ENCODE measurements at regions not wholly inside any gene's neighbourhood (a gene's known extent, or its start where the extent isn't known, plus 50 kb on each side); places are given as distances from the start of the nearest gene placed in this dataset.
"Not testable (repeated sequence)": the region's sequence is repeated elsewhere in the genome, so short reads cannot be mapped to it uniquely, and the experiment has no call there.

DNA sequence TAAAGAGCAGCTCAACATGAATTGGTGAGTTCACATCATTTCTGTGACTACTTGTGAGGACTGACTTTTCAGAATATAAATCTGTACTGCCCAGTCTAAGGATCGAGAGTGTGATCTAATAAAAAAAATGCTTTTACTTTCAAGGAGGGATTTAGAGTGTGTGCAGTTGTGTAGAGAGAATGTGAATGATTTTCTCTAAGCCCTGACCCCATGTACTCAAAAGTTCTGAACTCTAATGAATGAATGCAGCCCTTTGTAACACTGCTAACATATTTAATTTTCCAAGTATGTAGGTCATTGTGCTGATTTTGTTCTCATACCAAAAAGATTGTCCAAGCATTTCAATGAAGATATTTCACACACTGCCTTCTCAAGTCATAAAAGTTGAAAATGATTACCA is 92.5 kb upstream of the STOX2 start:
- TF ChIP-seq, protein P1, sequence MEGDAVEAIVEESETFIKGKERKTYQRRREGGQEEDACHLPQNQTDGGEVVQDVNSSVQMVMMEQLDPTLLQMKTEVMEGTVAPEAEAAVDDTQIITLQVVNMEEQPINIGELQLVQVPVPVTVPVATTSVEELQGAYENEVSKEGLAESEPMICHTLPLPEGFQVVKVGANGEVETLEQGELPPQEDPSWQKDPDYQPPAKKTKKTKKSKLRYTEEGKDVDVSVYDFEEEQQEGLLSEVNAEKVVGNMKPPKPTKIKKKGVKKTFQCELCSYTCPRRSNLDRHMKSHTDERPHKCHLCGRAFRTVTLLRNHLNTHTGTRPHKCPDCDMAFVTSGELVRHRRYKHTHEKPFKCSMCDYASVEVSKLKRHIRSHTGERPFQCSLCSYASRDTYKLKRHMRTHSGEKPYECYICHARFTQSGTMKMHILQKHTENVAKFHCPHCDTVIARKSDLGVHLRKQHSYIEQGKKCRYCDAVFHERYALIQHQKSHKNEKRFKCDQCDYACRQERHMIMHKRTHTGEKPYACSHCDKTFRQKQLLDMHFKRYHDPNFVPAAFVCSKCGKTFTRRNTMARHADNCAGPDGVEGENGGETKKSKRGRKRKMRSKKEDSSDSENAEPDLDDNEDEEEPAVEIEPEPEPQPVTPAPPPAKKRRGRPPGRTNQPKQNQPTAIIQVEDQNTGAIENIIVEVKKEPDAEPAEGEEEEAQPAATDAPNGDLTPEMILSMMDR (IDR thresholded peaks at IDR 0.05; ENCODE audit: low read depth, low read length, missing control alignments) = no peak
- no peak for DNase-seq (ENCODE audit: low read depth)
- no peak overlapping the region for H3K4me3 ChIP-seq (ENCODE audit: low read depth, low read length)

DNA sequence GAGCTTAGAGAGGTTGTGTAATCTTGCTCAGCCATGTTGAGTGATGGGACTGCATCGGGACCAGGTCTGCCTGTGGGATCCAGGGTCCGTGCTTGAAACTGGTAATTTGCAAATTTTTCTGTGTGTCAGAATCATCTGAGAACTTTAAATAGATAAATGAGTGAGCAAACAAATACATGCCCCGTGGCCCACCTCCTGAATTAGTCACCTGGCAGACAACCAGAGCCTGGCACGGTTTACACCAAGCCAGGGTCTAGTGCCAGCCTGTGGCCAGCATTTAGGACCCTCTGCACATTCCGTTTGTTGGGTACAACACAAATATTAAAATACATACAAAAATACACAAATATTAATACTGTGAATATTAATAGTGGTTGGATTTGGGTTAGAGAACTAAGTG is 90.6 kb upstream of the STOX2 start:
- no peak overlapping the region for H3K4me3 ChIP-seq (ENCODE audit: low read depth, low read length)
- DNase-seq (ENCODE audit: low read depth) = no peak
- TF ChIP-seq, protein P1 (IDR thresholded peaks at IDR 0.05; ENCODE audit: low read depth, low read length, missing control alignments) = no peak

DNA sequence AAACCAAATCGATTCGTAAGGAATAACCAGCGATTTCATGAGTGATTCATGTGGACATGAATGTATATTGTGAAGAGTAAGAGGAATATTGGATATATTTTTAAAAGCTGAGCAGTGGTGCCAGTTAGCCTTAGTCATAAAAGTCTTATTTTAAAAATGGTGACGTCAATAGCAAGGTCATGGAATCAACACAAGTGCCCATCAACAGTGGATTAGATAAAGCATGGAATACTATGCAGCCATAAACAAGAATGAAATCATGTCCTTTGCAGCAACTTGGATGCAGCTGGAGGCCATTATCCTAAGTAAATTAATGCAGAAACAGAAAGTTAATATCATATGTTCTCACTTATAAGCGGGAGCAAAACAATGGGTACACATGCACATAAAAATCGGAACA is 89.0 kb upstream of the STOX2 start:
- TF ChIP-seq, protein P1 (IDR thresholded peaks at IDR 0.05; ENCODE audit: low read depth, low read length, missing control alignments) = no peak
- H3K4me3 ChIP-seq (ENCODE audit: low read depth, low read length) = no peak overlapping the region

DNA sequence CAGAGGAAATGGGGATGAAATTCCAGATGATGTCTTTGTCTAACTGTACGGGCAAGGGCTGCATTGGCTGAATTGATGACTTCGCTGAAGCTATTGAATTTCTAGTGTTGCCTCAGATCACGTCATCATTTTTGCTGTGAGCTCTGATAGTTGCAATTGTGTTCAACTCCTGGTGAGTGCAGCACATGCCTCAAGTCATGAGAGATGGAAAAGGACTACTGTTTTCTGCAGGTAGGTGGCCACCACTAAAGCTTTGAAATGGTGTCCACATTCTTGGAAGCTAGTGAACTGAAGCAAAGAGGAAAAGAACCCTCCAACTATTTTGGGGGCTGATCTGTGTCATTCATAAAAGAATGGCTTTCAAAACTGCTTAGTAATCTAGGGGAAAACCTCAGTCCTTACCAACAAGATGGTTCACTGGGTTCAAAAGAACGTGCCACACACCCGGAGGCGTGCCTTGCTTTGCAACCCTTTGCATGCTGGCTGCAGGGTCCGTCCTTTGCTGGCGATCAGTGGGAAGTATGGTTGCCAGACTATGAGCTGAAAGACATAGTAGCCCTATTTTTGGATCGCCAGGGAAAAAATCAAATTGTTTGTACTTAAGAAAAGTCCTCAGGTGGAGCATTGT is 88.1 kb upstream of the STOX2 start:
- H3K4me3 ChIP-seq (ENCODE audit: low read depth, low read length) = no peak overlapping the region
- TF ChIP-seq, protein P1 (IDR thresholded peaks at IDR 0.05; ENCODE audit: low read depth, low read length, missing control alignments) = no peak
- DNase-seq (ENCODE audit: low read depth) = no peak

More for the DNA sequence above, 89.0 kb upstream of the STOX2 start:
- no peak for DNase-seq (ENCODE audit: low read depth)

DNA sequence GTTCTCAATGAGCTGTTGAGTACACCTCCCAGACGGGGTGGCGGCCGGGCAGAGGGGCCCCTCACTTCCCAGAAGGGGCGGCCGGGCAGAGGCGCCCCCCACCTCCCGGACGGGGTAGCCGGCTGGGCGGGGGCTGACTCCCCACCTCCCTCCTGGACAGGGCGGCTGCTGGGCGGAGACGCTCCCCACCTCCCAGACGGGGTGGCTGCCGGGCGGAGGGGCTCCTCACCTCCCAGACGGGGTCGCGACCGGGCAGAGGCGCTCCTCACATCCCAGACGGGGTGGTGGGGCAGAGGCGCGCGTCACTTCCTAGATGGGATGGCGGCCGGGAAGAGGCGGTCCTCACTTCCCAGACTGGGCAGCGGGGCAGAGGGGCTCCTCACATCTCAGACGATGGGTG is 86.5 kb upstream of the STOX2 start:
- H3K4me3 ChIP-seq (ENCODE audit: low read depth, low read length); DNase-seq (ENCODE audit: low read depth): not testable (repeated sequence)

DNA sequence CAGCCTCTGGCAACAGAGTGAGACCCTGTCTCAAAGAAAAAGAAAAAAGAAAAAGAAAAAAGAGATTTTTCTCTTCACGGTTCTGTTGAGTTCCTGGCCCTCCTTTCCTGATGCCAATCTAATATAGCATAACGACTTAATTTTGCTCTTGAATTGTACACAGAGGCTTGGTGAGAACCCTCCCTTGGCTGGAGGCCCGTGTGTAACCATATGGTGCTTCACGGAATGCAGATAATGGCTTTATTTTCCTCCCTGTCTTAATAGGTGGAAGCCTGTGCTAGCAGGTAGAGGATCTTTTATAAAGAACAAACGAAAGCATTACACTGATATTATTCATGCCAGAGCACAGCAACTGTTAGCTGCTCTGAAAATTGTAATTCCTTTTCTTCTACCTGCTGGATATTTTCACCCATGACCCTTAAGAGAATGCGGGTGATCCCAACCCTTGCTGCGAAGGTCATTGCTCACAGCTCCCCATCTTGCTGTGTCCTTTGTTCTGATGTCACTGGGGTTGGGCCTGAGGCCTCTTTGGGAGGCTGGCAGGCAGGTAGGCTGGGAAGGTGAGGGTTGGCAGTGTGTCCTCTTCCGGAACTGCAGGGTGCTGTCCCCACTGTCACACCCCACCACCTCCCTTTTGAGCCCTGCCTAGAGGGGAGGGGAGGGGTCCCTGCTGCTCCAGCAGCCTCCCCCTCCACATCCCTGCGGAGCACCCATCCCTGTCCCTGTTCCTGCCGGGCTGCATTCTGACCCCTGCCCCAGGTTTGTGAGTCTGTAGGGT is 83.8 kb upstream of the STOX2 start:
- DNase-seq (ENCODE audit: low read depth) = no peak
- TF ChIP-seq, protein P1 (IDR thresholded peaks at IDR 0.05; ENCODE audit: low read depth, low read length, missing control alignments) = no peak
- H3K4me3 ChIP-seq (ENCODE audit: low read depth, low read length) = no peak overlapping the region

DNA sequence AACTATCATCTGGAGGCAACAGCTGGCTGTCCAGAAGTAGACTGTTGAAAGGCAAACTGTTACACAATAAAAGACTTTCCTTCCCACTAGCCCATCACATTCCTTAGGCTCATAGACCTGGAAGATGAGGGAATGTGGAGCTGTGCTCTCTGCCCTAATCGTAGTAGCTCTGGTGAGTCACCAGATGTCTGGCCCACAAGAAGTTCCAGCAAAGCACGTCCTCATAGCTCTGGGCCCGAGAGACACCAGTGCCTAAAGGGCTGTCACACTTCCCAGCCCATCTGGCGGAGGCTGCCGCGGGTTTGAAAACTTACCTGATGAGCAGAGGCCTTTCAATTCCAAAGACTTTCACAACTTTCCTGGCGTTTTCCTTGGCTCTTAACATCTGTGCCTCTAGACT is 81.7 kb upstream of the STOX2 start:
- H3K4me3 ChIP-seq (ENCODE audit: low read depth, low read length) = no peak overlapping the region
- DNase-seq (ENCODE audit: low read depth) = no peak
- TF ChIP-seq, protein P1 (IDR thresholded peaks at IDR 0.05; ENCODE audit: low read depth, low read length, missing control alignments) = no peak
